ENCODE measurements at regions not wholly inside any gene's neighbourhood (a gene's known extent, or its start where the extent isn't known, plus 50 kb on each side); places are given as distances from the start of the nearest gene placed in this dataset.

DNA sequence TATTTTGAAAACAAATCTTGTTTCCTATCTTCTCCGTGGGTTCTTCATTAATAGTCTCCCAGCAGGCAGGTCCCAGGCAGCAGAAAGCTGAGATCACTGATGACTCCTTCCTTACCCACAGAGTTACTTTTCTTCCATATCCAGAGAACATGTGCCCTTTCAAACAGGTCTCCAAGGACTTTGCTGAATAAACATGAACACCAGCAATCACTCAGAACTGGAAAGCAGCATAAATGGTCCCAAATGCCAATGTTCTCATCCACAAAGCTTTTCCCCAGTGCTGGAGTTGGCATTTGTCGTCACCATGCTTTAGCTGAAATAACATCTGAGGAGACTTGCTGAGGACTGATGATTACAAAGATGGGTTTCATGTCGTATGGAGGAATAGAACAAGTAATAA, 134.0 kb downstream of the YIPF5 start:
- Mint-ChIP-seq H3K4me3 (no peak overlapping the region), H3K4me1 (no peaks in the 10 kb centered on the region), H3K27me3 (peaks cover 15% of the 10 kb centered on the region), H3K9me3 (ENCODE audit: insufficient read depth) (no peaks in the 10 kb centered on the region), H3K27ac (no peak overlapping the region)
- CTCF ChIA-PET: no interaction called here
- Histone ChIP-seq H3K9ac (ENCODE audit: low read length) (no peak overlapping the region), H3K27me3 (replicated peaks in 1 of 4; ENCODE audit: control extremely low read depth in 1 of 4, control insufficient read depth in 3 of 4, insufficient read depth in 4 of 4, low read length in 3 of 4) (peaks cover 0 to 7% (median 0%) of the 10 kb centered on the region in 4 experiments), H3K79me2 (ENCODE audit: control insufficient read depth, insufficient read depth, low read length) (no peaks in the 10 kb centered on the region), H3K27ac (ENCODE audit: low read length in 2 of 2) (no peak overlapping the region), H2AFZ (ENCODE audit: insufficient read depth, low read depth, low read length, poor library complexity, severe bottlenecking) (no peak overlapping the region), H4K20me1 (ENCODE audit: control insufficient read depth, insufficient read depth, low read length, poor library complexity, severe bottlenecking) (no peaks in the 10 kb centered on the region), H3K9me3 (ENCODE audit: control extremely low read depth in 1 of 3, control insufficient read depth in 2 of 3, insufficient read depth in 1 of 3, low read length in 2 of 3) (no peaks in the 10 kb centered on the region), H3K4me2 (replicated peaks; ENCODE audit: low read depth, low read length, poor library complexity, severe bottlenecking) (no peak overlapping the region), H3K36me3 (replicated peaks in 1 of 2; ENCODE audit: control extremely low read depth in 1 of 2, control insufficient read depth in 1 of 2, extremely low read depth in 1 of 2, insufficient read depth in 2 of 2, low read length in 1 of 2) (no peaks in the 10 kb centered on the region), H3K4me1 (ENCODE audit: control insufficient read depth in 2 of 2, insufficient read depth in 2 of 2, low read length in 2 of 2) (no peaks in the 10 kb centered on the region), H3K4me3 (ENCODE audit: control extremely low read depth in 1 of 5, extremely low read depth in 1 of 5, insufficient read depth in 1 of 5, low read depth in 2 of 5, low read length in 4 of 5) (no peak overlapping the region)
- POLR2A ChIA-PET: no interaction called here
- intact Hi-C loops (cut with micrococcal nuclease): no loop called here
- DNase-seq (no peak), ATAC-seq (ENCODE audit: low read depth) (no peak)
- 60% methylated on average over 1 of the region's 3 CpGs for WGBS (ENCODE audit: insufficient coverage)
- TF ChIP-seq EZH2 (IDR thresholded peaks at IDR 0.05; ENCODE audit: borderline replicate concordance, insufficient read depth, low read depth, low read length, poor library complexity, severe bottlenecking): no peak
- TF ChIP-seq, protein P1, sequence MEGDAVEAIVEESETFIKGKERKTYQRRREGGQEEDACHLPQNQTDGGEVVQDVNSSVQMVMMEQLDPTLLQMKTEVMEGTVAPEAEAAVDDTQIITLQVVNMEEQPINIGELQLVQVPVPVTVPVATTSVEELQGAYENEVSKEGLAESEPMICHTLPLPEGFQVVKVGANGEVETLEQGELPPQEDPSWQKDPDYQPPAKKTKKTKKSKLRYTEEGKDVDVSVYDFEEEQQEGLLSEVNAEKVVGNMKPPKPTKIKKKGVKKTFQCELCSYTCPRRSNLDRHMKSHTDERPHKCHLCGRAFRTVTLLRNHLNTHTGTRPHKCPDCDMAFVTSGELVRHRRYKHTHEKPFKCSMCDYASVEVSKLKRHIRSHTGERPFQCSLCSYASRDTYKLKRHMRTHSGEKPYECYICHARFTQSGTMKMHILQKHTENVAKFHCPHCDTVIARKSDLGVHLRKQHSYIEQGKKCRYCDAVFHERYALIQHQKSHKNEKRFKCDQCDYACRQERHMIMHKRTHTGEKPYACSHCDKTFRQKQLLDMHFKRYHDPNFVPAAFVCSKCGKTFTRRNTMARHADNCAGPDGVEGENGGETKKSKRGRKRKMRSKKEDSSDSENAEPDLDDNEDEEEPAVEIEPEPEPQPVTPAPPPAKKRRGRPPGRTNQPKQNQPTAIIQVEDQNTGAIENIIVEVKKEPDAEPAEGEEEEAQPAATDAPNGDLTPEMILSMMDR (IDR thresholded peaks at IDR 0.05): no peak

DNA sequence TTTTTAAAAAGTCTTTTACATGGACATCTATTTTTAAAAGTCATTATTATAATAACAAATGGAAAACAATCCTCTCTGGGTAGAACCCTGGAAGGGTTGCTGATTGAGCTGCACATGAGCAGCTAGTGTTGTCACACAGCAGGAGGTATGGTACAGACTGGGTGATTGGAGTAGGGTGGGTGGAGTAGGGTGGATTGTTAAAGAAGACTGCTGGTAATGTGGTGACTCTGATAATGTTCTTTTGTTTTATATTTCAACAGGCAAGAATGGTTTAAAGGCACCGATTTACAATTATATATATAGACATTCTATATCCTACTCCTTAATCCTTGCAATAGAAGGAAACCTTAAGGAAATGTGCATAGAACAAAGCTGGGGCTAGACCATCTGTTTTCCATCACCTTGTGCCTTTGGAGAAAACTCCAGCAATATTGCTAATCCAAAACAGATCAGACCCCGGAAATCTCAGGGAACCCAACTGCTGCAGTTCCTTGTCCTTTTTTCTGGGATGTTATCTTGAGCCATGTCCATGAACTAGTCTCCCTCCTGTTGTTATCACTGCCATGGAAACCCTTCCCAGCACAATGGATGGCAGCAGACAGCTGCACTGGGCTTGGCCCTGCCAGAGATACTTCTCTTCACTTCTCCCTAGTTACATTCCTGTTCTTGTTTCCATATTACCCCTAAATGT, 129.7 kb downstream of the YIPF5 start:
- Mint-ChIP-seq H3K4me1 (no peaks in the 10 kb centered on the region), H3K27me3 (peaks cover 11% of the 10 kb centered on the region), H3K27ac (no peak overlapping the region), H3K9me3 (ENCODE audit: insufficient read depth) (no peaks in the 10 kb centered on the region), H3K4me3 (no peak overlapping the region)
- Histone ChIP-seq H3K79me2 (ENCODE audit: control insufficient read depth, insufficient read depth, low read length) (no peaks in the 10 kb centered on the region), H3K4me1 (ENCODE audit: control insufficient read depth in 2 of 2, insufficient read depth in 2 of 2, low read length in 2 of 2) (no peaks in the 10 kb centered on the region), H3K36me3 (replicated peaks in 1 of 2; ENCODE audit: control extremely low read depth in 1 of 2, control insufficient read depth in 1 of 2, extremely low read depth in 1 of 2, insufficient read depth in 2 of 2, low read length in 1 of 2) (no peaks in the 10 kb centered on the region), H3K9ac (ENCODE audit: low read length) (no peak overlapping the region), H3K4me2 (replicated peaks; ENCODE audit: low read depth, low read length, poor library complexity, severe bottlenecking) (no peak overlapping the region), H4K20me1 (ENCODE audit: control insufficient read depth, insufficient read depth, low read length, poor library complexity, severe bottlenecking) (no peaks in the 10 kb centered on the region), H3K27ac (ENCODE audit: low read length in 2 of 2) (no peak overlapping the region), H3K9me3 (ENCODE audit: control extremely low read depth in 1 of 3, control insufficient read depth in 2 of 3, insufficient read depth in 1 of 3, low read length in 2 of 3) (no peaks in the 10 kb centered on the region), H2AFZ (ENCODE audit: insufficient read depth, low read depth, low read length, poor library complexity, severe bottlenecking) (no peak overlapping the region), H3K4me3 (ENCODE audit: control extremely low read depth in 1 of 5, extremely low read depth in 1 of 5, insufficient read depth in 1 of 5, low read depth in 2 of 5, low read length in 4 of 5) (no peak overlapping the region), H3K27me3 (replicated peaks in 1 of 4; ENCODE audit: control extremely low read depth in 1 of 4, control insufficient read depth in 3 of 4, insufficient read depth in 4 of 4, low read length in 3 of 4) (peaks cover 0 to 4% (median 0%) of the 10 kb centered on the region in 4 experiments)
- ChIA-PET CTCF (no interaction called here), POLR2A (no interaction called here)
- TF ChIP-seq, protein P1 (IDR thresholded peaks at IDR 0.05): no peak
- no peak for TF ChIP-seq EZH2 (IDR thresholded peaks at IDR 0.05; ENCODE audit: borderline replicate concordance, insufficient read depth, low read depth, low read length, poor library complexity, severe bottlenecking)
- 100% methylated on average over 1 of the region's 2 CpGs for WGBS (ENCODE audit: insufficient coverage)
- intact Hi-C loops (cut with micrococcal nuclease): no loop called here
- DNase-seq (no peak), ATAC-seq (ENCODE audit: low read depth) (no peak)
